ENCODE measurements at regions not wholly inside any gene's neighbourhood (a gene's known extent, or its start where the extent isn't known, plus 50 kb on each side); places are given as distances from the start of the nearest gene placed in this dataset.
"Not testable (repeated sequence)": the region's sequence is repeated elsewhere in the genome, so short reads cannot be mapped to it uniquely, and the experiment has no call there.

DNA sequence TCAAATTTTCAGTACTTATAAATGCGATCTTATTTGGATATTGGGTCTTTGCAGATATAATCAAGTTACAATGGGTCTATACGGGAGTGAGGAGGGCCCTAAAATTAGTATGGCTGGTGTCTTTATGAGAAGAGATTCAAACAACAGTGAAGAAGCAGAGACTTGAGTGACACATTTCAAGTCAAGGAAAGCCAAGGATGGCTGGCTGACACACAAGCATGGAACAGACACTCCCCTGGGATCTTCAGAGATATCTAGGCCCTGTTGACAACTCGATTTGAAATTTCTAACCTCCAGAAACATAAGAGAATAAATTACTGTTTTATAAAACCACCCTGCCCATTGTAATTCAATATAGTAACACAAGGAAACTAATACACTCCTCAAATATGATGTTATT lies 1886.0 kb upstream of the PCDH7 start:
- ATAC-seq (no peak), FAIRE-seq (no peak), DNase-seq (no peak)
- Histone ChIP-seq H3K4me3 (no peak overlapping the region), H3K36me3 (no peaks in the 10 kb centered on the region), H3K4me1 (no peaks in the 10 kb centered on the region), H3K9me3 (no peaks in the 10 kb centered on the region), H3K27me3 (no peaks in the 10 kb centered on the region), H3K27ac (no peak overlapping the region)
- intact Hi-C loops (cut with DNase I), result no loop called here
- 51 to 60% methylated on average over 3 of the region's 3 CpGs for WGBS, 2 donors
- TF ChIP-seq, protein P1, sequence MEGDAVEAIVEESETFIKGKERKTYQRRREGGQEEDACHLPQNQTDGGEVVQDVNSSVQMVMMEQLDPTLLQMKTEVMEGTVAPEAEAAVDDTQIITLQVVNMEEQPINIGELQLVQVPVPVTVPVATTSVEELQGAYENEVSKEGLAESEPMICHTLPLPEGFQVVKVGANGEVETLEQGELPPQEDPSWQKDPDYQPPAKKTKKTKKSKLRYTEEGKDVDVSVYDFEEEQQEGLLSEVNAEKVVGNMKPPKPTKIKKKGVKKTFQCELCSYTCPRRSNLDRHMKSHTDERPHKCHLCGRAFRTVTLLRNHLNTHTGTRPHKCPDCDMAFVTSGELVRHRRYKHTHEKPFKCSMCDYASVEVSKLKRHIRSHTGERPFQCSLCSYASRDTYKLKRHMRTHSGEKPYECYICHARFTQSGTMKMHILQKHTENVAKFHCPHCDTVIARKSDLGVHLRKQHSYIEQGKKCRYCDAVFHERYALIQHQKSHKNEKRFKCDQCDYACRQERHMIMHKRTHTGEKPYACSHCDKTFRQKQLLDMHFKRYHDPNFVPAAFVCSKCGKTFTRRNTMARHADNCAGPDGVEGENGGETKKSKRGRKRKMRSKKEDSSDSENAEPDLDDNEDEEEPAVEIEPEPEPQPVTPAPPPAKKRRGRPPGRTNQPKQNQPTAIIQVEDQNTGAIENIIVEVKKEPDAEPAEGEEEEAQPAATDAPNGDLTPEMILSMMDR (IDR thresholded peaks at IDR 0.05), result no peak

DNA sequence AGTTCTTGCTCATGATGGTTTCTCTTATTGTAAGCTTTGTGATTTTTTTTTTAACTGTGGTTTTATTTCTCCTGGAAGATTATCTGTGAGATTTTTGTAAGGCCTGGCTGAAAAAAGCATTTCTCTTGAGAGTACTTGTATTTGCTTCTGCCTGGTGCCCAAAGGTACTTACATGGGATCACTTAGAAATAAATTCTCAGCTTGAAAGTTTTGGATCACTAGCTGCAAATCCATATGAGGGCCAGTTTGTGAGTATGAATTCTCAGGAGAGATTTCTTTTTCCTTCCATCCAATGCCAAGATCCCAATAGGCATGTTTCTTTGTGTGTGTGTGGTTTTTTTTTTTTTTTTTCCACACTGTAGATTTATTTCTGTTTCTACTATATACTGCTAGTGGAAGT lies 1884.7 kb upstream of the PCDH7 start:
- H3K27me3 ChIP-seq, result no peaks in the 10 kb centered on the region
- no peaks in the 10 kb centered on the region for H3K4me1 ChIP-seq
- TF ChIP-seq, protein P1 (IDR thresholded peaks at IDR 0.05), result no peak
- no peaks in the 10 kb centered on the region for H3K36me3 ChIP-seq
- FAIRE-seq (no peak), ATAC-seq (no peak), DNase-seq (no peak)
- no peaks in the 10 kb centered on the region for H3K9me3 ChIP-seq
- no peak overlapping the region for H3K27ac ChIP-seq
- intact Hi-C loops (cut with DNase I), result no loop called here
- H3K4me3 ChIP-seq, result no peak overlapping the region

DNA sequence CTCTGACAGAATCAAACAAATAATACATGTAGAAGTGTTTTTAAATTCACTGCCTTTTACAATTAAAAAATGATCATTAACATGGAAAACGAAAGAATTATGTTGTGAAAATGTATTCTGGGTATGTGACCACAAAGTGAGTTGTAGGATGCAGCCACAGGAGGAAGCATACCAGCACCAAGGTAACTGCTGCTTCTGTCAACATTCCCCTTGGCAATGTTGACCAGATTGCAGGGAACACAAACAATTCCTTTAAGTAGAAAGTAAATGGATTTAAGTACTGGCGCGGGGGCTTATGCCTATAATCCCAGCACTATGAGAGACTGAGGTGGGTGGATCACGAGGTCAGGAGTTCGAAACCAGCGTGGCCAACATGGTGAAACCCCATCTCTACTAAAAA lies 1877.9 kb upstream of the PCDH7 start:
- H3K27me3 ChIP-seq, result no peaks in the 10 kb centered on the region
- no peak for DNase-seq
- WGBS, 2 donors, result 27 to 36% methylated on average over 6 of the region's 6 CpGs
- H3K9me3 ChIP-seq, result no peaks in the 10 kb centered on the region
- no peak for ATAC-seq
- FAIRE-seq, result no peak
- no peak overlapping the region for H3K27ac ChIP-seq
- no peak overlapping the region for H3K4me3 ChIP-seq
- no peaks in the 10 kb centered on the region for H3K36me3 ChIP-seq
- H3K4me1 ChIP-seq, result no peaks in the 10 kb centered on the region
- TF ChIP-seq, protein P1 (IDR thresholded peaks at IDR 0.05), result no peak
- intact Hi-C loops (cut with DNase I), result no loop called here

DNA sequence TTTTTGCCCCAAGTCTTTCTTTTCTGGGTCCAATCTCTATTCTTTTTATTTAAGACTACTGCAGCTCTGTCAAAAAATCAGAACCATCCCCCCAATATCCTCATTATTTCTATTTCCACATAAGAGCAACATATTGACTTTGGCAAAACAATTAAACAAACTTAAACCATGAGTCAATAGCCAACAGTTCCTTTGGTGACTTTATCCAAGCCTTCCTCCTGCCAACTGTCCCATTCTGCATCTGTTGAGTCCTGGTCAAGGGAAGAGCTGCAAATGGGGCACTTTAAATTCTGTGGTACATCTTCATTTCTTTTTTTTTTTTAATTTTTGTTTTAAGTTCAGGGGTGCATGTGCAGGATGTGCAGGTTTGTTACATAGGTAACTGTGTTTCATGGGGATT lies 1875.0 kb upstream of the PCDH7 start:
- intact Hi-C loops (cut with DNase I), result no loop called here

DNA sequence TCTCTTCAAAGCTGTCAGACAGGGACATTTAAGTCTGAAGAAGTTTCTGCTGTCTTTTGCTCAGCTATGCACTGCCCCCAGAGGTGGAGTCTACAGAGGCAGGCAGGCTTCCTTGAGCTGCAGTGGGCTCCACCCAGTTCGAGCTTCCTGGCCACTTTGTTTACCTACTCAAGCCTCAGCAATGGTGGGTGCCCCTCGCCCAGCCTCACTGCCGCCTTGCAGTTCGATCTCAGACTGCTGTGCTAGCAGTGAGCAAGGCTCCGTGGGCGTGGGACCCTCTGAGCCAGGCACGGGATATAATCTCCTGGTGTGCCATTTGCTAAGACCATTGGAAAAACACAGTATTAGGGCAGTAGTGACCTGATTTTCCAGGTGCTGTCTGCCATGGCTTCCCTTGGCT lies 1863.1 kb upstream of the PCDH7 start:
- H3K9me3 ChIP-seq; FAIRE-seq; DNase-seq; H3K27ac ChIP-seq; H3K27me3 ChIP-seq; H3K36me3 ChIP-seq; H3K4me1 ChIP-seq; intact Hi-C loops (cut with DNase I); H3K4me3 ChIP-seq; ATAC-seq: not testable (repeated sequence)
- 70 to 78% methylated on average over 7 of the region's 7 CpGs for WGBS, 2 donors

More for the DNA sequence above, 1875.0 kb upstream of the PCDH7 start:
- DNase-seq (no peak), FAIRE-seq (no peak), ATAC-seq (no peak)
- Histone ChIP-seq H3K36me3 (no peaks in the 10 kb centered on the region), H3K9me3 (no peaks in the 10 kb centered on the region), H3K4me3 (no peak overlapping the region), H3K27ac (no peak overlapping the region), H3K4me1 (no peaks in the 10 kb centered on the region), H3K27me3 (no peaks in the 10 kb centered on the region)
- TF ChIP-seq, protein P1 (IDR thresholded peaks at IDR 0.05), result no peak

DNA sequence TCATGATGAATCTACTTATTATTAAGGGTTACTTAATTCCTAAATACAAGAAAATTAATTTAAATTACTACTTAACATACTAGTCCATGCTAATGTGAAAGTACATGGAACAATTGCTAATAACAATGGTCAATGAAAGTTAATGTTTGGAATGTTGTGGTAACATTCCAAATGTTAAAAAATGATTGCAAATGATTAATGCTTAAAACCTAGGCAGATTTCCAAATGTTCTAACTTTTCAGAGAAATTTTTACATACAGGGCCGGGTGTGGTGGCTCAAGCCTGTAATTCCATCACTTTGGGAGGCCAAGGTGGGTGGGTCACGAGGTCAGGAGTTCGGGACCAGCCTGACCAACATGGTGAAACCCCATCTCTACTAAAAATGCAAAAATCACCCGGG lies 1851.3 kb upstream of the PCDH7 start:
- no peak for FAIRE-seq
- no peak for ATAC-seq
- no peaks in the 10 kb centered on the region for H3K4me1 ChIP-seq
- H3K27ac ChIP-seq, result no peak overlapping the region
- no peaks in the 10 kb centered on the region for H3K27me3 ChIP-seq
- 45 to 58% methylated on average over 4 of the region's 4 CpGs for WGBS, 2 donors
- DNase-seq, result no peak
- H3K36me3 ChIP-seq, result no peaks in the 10 kb centered on the region
- H3K9me3 ChIP-seq, result no peaks in the 10 kb centered on the region
- no peak overlapping the region for H3K4me3 ChIP-seq
- intact Hi-C loops (cut with DNase I), result no loop called here
- TF ChIP-seq, protein P1 (IDR thresholded peaks at IDR 0.05), result no peak
